ENCODE measurements at regions not wholly inside any gene's neighbourhood (a gene's known extent, or its start where the extent isn't known, plus 50 kb on each side); places are given as distances from the start of the nearest gene placed in this dataset.

GRCh38 chr12:125458552-125459268, 393.5 kb downstream of the AACS start:
- TF ChIP-seq, protein P1, sequence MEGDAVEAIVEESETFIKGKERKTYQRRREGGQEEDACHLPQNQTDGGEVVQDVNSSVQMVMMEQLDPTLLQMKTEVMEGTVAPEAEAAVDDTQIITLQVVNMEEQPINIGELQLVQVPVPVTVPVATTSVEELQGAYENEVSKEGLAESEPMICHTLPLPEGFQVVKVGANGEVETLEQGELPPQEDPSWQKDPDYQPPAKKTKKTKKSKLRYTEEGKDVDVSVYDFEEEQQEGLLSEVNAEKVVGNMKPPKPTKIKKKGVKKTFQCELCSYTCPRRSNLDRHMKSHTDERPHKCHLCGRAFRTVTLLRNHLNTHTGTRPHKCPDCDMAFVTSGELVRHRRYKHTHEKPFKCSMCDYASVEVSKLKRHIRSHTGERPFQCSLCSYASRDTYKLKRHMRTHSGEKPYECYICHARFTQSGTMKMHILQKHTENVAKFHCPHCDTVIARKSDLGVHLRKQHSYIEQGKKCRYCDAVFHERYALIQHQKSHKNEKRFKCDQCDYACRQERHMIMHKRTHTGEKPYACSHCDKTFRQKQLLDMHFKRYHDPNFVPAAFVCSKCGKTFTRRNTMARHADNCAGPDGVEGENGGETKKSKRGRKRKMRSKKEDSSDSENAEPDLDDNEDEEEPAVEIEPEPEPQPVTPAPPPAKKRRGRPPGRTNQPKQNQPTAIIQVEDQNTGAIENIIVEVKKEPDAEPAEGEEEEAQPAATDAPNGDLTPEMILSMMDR (IDR thresholded peaks at IDR 0.05; ENCODE audit: insufficient read depth, low read depth, low read length), result no peak
- Histone ChIP-seq H3K36me3 (ENCODE audit: control insufficient read depth, insufficient read depth, low read length) (no peaks in the 10 kb centered on the region), H3K4me3 (ENCODE audit: low read depth, low read length) (no peak overlapping the region), H3K27me3 (ENCODE audit: control insufficient read depth, insufficient read depth, low read length) (no peaks in the 10 kb centered on the region)
- DNase-seq (ENCODE audit: low read depth), result no peak
- ChIA-PET CTCF (no interaction called here), POLR2A (no interaction called here)

- CTCF ChIA-PET, result no interaction called here
- no peaks in the 10 kb centered on the region for H3K36me3 ChIP-seq (ENCODE audit: control insufficient read depth, insufficient read depth, low read length)
- no peak for DNase-seq (ENCODE audit: low read depth)
- no peak overlapping the region for H3K4me3 ChIP-seq (ENCODE audit: low read depth, low read length)
- TF ChIP-seq, protein P1 (IDR thresholded peaks at IDR 0.05; ENCODE audit: insufficient read depth, low read depth, low read length), result no peak
- no peaks in the 10 kb centered on the region for H3K27me3 ChIP-seq (ENCODE audit: control insufficient read depth, insufficient read depth, low read length)
- POLR2A ChIA-PET, result no interaction called here
Measured at GRCh38 chr12:125461831-125462230, 396.6 kb downstream of the AACS start.

DNA sequence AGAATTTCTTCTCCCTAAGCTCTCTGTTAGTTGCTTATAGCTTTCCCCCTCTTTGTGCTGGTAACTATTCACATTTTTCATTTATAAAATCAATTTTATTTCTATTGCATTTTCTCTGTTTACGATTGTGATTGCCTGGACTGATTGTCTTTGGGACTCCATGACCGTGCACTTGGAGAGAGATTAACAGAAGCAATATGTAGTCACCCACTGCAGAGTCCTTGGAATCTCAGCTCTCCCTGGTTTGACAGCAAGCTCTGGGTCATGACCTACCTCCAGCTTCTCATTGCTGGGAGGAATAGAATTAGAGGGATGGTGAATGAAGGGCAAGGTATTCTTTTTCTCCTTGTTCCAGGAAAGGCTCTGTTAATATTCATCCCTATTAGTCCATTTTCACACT, 398.2 kb downstream of the AACS start:
- CTCF ChIA-PET, result no interaction called here
- DNase-seq (ENCODE audit: low read depth), result no peak
- no peaks in the 10 kb centered on the region for H3K36me3 ChIP-seq (ENCODE audit: control insufficient read depth, insufficient read depth, low read length)
- no peak overlapping the region for H3K4me3 ChIP-seq (ENCODE audit: low read depth, low read length)
- H3K27me3 ChIP-seq (ENCODE audit: control insufficient read depth, insufficient read depth, low read length), result no peaks in the 10 kb centered on the region
- POLR2A ChIA-PET, result no interaction called here
- TF ChIP-seq, protein P1 (IDR thresholded peaks at IDR 0.05; ENCODE audit: insufficient read depth, low read depth, low read length), result no peak

DNA sequence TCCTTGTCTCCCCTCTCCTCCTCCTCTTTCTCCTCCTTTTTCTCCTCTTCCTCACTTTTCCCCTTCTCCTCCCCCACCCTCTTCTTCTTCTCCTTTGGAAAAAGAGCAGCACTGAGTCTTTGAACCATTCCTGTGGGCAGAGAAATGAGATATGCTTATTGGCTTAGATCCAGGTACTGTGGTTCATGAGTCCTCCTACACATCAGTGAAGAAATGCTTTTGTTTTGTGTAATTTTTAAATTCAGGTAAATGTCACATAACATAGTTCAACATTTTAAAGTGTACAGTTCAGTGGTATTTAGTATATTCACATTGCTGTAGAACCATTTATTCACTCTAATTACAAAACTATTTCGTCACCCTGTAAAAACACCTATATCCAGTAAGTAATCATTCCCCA, 402.1 kb downstream of the AACS start:
- Histone ChIP-seq H3K4me3 (ENCODE audit: low read depth, low read length) (no peak overlapping the region), H3K27me3 (ENCODE audit: control insufficient read depth, insufficient read depth, low read length) (no peaks in the 10 kb centered on the region), H3K36me3 (ENCODE audit: control insufficient read depth, insufficient read depth, low read length) (no peaks in the 10 kb centered on the region)
- TF ChIP-seq, protein P1 (IDR thresholded peaks at IDR 0.05; ENCODE audit: insufficient read depth, low read depth, low read length), result no peak
- ChIA-PET POLR2A (no interaction called here), CTCF (no interaction called here)
- DNase-seq (ENCODE audit: low read depth), result no peak

- no peaks in the 10 kb centered on the region for H3K27me3 ChIP-seq (ENCODE audit: control insufficient read depth, insufficient read depth, low read length)
- no peak overlapping the region for H3K4me3 ChIP-seq (ENCODE audit: low read depth, low read length)
- no peaks in the 10 kb centered on the region for H3K36me3 ChIP-seq (ENCODE audit: control insufficient read depth, insufficient read depth, low read length)
- TF ChIP-seq, protein P1 (IDR thresholded peaks at IDR 0.05; ENCODE audit: insufficient read depth, low read depth, low read length), result no peak
- ChIA-PET CTCF (no interaction called here), POLR2A (no interaction called here)
- no peak for DNase-seq (ENCODE audit: low read depth)
Measured at GRCh38 chr12:125469683-125470082, 404.4 kb downstream of the AACS start.
